HG03521 (cell line): ENCODE measurements at regions not wholly inside any gene's neighbourhood (a gene's known extent, or its start where the extent isn't known, plus 50 kb on each side); places are given as distances from the start of the nearest gene placed in this dataset.
"Not testable (repeated sequence)": the region's sequence is repeated elsewhere in the genome, so short reads cannot be mapped to it uniquely, and the experiment has no call there.

Experiments used
- ATAC-seq: cut with Tn5 transposase; IDR thresholded peaks from one replicate; pipeline ENCODE4 v1.9.1; 2021; ENCODE audit warnings: mild to moderate bottlenecking, moderate library complexity; ENCODE audit not compliant: unreplicated experiment

DNA sequence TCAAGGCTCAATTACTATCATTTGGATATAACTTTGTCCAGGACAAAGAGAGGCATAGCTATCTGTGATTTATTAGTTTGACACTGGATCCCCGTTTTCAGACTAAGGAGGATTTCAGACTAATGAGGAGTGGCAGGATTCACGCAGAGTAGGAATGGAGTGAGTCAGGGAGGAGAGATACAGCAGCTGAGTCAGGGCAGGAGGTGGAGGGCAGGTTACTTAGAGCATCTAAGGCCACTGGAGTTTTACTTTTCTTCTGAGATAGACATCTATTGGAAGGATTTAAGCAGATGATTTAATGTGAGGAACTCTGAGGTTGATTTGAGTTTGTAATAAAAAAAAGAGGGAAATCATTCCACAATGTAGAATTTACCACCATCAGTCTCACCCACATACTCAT lies 110.6 kb downstream of the RPIA start:
- ATAC-seq, result not testable (repeated sequence)

DNA sequence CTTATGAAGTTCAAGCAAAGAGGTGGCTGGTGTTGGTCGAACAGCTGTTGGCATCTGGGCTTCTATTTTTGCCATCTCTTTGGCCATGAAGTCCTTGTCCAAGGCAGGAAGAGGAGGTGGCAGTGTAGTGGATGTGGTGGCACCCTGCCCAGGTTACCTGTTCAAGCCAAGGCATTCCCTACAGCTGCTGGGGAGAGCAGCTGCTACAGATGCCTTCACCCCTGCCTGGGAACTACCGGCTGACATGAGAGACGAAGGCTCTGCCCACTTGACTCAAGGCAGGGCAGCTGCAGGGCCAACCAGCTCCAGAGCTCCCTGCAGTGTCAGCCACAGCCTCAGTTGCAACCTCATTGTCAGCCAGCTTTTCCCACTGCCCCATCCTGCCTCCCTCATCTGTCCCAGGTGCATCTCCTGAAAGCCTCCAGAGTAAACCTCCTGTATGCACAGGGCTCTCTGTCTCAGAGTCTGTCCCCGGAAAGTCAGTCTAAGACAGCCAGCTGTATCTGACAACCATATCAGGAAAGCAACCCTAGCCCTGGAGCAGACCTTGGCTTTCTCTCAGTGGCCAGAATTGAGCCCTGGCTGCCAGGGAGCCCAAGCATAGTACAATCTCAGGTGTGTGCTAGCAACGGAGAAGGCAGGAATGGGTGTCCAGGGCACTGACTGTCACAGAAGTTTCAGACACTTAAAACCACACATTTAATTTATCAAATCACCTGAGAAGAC lies 115.9 kb downstream of the RPIA start:
- no peak for ATAC-seq

DNA sequence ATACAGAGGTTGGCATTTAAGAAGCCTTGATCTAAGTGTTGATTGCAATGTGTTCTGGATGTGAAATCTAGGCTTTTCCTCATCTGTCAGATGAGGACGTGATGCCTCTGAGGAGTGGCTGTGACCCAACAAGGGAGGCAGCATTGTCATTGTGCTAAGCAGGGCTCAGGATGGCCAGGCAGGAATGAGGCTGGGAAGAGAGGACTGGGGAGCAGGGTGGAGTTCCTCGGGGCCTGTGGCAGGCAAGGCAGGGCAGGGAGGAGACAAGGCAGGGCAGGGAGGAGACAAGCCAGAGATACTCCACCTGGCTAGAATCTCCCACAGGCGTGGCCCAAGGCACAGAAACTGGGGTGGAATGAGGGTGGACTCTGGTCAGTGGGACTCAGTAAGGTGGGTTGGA lies 116.6 kb downstream of the RPIA start:
- no peak for ATAC-seq

DNA sequence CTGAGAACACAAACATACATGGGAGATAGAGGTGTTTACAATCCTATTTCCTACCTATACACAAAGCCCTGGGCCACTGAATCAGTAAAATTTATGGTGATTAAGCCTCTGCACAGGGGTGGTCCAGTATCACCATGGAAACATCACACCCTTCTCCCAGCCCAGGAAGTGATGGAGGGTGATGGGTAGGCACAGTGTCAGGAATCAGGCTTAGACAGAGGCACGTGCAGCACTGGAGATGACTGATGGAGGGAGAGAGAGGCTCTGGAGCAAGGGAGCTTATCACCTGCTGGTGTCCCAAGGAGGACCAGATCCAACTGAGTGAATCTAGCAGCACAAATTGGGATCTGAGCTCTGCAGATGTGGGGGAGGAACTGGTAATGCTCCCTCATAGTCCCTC lies 117.2 kb downstream of the RPIA start:
- no peak for ATAC-seq

DNA sequence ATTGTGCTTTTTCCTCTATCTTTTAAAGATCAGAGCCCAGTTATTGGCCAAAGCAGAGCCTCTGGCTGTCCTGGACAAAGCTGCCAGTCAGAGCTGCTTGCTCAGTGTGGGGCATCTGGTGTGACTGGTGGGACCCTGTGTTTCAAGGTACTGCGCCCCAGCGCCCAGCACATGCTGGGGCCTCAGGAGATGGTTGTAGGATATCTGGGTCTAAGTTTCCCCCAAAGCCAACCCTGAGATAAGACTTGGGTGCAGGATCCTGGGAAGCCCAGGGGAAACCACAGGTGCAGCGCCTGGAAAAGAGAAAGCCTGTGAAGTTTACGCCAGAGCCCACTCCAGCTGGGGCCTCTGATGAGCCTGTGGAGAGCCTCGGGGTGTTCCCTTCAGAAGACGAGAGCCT lies 117.7 kb downstream of the RPIA start:
- ATAC-seq, result no peak

DNA sequence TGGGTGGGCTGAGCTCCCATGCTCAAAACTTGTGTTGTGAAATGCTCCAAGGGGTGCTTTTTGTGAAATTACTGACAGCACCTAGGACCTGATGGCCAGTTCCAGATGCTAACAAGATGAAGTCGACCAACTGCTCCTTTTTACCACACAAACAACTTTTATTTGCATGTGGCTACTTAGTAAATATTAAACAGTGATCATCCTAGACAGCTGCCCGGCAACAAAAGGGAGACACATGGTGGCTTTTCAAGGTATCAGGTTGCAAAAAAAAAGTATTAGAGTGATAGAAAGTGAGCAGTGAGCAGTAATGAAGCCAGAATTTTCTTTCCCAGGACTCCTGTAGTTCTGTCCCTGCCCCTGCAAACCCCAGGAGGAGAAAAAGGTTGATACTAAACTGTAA lies 118.5 kb downstream of the RPIA start:
- peak; percentile 66 for ATAC-seq

DNA sequence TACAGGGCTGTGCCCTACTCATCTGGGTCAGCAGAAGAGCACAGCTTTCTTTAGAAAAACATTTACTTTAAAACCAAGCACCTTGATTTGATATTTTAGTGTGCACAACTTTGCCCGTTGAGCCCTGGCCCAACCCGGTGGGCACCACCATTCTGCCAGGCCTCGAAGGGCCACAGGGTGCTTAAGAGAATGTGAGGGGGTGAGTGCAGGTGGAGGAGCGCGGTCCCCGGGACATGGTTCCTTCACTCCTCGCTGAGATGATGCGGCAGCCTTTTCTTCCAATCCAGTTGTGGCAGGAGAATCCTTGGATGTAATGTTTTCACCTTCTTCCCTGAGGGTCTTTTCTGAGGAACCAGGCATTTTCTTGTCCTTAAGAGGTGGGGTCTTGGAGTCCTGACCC lies 119.0 kb downstream of the RPIA start:
- ATAC-seq, result no peak

DNA sequence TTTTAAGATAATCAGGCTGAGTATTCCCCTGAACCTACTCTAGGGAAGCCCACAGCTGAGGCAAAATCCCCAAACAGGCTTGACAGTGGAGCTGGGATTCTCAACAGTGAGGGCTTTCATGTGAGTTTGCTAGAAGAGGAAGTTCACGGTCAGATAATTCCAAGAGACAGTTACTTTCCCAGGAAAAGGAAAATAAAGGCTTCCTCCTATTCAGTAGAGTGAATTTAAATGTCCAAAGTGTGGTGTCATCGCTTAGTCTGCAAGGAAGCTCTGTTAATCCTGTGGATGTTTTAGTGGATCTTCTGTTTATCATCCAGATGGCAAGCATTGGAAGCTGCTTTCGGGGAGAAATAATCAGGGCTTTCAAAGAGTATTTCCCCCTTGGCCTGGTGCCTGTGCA lies 119.8 kb downstream of the RPIA start:
- no peak for ATAC-seq

DNA sequence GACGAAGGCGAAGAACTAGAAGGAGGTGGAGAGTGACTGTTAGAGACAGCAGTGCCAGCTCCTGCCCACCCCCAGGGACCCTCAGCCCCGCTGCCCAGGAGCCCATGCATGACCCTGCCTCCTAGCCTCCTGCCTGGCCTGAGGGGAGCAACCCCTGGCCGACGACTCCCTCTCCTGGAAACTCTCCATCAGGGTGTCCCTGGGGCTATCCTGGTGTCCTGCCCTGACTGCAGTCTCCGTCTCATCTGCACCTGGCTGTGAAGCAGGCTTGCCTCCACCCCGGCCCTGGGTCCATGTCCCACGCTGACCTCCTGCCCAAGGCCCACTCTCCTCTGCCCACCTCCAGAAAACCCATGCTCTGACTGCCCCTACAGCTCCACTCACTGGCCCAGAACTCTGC lies 120.2 kb downstream of the RPIA start:
- ATAC-seq, result no peak

DNA sequence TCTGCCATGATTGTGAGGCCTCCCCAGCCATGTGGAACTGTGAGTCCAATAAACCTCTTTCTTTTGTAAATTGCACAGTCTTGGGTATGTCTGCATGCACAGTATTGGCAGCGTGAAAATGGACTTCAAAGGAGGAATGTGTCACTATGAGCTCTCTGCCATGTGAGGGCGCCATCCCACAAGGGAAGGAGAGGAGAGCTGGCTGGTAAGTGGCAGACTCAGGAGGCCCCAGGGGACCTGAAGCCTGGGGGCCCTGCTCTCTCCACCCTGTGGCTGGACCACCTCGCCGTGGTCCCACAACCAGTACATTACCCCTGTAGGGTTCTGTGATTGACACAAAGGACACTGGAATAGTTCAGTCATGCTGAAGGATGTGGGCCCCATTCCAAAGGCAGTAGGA lies 122.1 kb downstream of the RPIA start:
- no peak for ATAC-seq

DNA sequence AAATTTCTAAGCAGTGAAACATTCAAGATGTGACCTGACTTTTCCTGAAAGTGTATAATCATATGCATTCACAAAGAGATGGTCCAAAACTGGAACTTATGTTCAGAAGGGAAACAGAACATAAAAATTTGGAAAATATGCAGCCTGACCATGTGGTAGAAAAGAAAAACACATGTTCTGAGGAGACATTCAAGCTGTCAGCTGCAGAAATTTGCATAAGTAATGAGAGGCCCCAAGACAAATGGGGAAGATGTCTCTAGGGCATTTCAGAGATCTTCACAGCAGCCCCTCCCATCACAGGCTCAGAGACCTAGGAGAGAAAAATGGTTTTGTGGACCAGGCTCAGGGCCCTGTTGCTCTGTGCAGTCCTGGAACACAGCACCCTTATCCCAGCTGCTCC lies 123.8 kb downstream of the RPIA start:
- no peak for ATAC-seq

DNA sequence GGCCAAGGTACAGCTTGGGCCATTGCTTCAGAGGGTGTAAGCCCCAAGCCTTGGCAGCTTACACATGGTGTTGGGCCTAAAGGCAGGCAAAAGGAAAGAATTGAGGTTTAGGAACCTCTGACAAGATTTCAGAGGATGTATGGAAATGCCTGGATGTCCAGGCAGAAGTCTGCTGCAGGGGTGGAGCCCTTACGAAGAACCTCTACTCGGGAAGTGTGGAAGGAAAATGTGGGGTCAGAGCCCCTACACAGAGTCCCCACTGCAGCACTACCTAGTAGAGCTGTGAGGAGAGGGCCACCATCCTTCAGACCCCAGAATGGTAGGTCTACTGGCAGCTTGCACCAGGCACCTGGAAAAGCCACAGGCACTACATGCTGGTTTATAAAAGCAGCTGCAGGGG lies 124.2 kb downstream of the RPIA start:
- ATAC-seq, result no peak

DNA sequence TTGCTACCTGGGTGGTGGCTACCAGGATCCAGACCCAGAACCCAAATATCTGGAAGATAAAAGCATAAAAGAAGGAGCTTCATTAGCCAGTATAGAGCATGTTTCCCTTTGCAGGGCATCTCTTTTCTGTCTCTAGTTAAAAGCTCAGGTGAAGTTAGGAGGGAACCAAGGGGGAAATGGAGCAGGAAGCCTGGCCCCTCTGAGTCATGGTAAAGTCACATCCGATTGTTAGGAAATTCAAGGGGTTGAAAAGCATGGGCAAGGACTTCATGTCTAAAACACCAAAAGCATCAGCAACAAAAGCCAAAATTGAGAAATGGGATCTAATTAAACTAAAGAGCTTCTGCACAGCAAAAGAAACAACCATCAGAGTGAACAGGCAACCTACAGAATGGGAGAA lies 126.9 kb downstream of the RPIA start:
- ATAC-seq, result no peak

DNA sequence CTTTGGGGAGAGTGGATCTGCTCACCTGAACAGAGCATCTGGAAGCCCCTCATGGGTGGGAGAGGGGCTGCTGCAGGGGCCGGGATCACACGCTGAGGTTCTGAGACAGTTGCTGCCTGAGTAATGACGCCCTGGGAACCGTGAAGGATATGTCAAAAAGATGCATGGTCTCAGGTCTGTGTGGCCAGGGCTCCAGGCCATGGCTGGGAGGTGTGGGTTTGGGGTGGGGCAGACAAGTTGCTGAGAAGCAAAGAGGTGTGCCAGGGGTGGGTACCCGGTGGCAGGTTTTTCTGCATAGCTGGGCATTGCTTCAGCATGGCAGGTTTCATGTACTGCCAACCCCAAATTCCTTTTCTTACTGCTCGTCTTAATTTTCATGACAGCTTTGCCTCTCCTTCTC lies 133.5 kb downstream of the RPIA start:
- no peak for ATAC-seq

DNA sequence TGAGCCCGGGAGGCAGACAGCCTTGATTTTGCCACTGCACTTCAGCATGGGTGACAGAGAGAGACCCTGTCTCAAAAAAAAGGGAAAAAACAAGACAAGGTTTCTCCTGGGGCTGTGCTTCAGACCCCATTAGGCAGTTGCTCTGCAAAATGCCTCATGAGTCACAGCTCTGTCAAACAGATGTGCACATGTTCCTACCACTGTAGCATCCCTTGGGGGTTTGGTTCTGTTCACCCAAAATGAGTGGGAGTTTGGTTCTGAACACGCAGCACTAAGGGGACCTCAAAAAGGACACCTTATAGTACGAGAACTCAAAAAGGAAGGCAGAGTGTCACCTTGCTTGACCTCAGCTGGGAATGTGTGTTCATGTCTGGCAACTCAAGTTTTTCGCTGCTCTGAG lies 134.9 kb downstream of the RPIA start:
- no peak for ATAC-seq

DNA sequence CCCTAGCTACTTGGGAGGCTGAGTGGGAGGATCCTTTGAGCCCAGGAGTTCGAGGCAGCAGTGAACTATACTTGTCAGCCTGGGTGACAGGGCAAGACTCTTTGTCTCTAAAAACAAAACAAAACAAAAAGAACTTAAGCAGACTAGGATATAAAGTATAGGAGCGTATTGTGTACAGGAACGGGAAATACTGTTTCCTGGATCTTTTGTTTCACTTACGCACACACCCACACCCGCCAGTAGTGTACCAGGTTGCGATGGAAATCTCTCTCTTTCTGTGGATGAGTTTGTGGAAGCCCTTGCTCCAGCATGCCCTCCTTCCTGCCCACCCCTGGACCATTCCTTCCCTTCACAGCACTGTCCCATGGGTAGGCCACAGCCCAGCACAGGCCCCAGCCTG lies 136.3 kb downstream of the RPIA start:
- no peak for ATAC-seq

DNA sequence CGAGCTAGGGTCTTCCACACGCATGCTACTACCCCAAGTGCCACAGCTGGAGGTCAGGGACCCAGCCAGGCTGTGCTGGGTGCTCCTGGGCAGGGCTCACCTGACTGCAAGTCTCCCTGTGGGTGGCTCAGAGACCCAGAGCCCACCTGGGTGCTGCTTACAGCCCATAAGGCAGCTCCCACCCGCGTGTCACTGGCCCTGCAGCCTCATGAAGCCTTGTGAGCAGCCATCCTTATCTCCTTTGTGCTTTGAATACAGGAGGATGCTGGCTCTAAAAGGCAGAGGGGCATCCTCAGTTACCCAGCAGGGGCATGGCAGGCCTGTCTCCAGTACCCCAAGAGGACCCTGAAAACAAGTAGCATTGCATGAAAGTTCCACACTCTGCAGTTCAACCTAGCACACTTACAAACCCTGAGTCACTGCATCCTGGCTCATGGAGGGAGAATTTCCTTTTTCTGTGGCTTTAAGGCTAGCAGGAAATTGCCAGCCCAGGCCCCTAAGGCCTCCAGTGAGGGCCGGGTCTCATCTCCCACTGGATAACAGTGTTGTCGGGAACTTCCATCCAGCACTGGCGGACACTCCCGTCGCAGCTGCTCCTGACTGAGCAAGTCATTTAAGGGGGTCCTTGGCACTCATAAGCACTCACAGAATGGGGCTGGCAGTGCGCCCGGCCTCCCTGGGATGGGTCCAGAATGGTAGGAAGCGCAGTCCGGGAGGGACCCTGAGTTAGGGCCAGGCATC lies 137.1 kb downstream of the RPIA start:
- ATAC-seq, result no peak

DNA sequence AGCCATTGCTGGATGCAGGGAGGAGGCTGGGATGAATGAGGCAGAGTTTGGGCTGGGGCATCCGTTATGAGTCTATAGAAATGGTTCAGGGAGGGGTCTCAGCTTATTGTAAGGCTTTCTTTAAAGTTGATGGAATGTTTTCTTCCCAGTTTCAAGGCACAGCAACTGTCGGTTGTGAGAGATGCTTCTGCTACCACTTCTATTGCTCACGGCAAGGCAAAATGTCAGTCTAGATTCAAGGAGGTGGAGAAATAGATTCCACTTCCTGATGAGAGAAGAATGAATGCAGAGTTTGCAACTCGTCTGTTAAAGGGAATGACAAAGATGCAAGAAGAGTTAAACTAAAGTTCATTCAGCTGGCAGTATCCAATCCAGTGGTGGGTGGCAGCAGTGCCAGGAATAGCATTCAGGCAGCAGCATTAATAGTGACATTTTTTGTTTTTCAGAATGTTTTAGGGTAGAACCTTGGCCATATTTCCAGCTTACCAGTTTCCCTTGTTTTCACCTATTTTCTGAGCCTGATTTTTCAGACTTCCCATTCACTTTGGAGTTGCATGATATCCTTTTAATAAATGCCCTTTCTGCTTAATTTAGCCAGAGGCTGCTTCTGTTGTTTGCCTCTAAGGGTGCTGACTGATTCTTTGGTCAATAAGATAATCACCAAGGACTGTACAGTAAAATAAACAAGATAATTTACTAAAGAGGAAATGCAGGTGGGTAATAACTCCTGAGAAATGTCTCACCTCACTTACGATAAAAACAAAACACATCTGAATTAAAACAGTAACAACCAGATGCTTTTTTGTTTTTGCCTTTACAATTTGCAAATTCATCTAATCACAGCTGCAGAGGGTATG lies 138.4 kb downstream of the RPIA start:
- no peak for ATAC-seq

DNA sequence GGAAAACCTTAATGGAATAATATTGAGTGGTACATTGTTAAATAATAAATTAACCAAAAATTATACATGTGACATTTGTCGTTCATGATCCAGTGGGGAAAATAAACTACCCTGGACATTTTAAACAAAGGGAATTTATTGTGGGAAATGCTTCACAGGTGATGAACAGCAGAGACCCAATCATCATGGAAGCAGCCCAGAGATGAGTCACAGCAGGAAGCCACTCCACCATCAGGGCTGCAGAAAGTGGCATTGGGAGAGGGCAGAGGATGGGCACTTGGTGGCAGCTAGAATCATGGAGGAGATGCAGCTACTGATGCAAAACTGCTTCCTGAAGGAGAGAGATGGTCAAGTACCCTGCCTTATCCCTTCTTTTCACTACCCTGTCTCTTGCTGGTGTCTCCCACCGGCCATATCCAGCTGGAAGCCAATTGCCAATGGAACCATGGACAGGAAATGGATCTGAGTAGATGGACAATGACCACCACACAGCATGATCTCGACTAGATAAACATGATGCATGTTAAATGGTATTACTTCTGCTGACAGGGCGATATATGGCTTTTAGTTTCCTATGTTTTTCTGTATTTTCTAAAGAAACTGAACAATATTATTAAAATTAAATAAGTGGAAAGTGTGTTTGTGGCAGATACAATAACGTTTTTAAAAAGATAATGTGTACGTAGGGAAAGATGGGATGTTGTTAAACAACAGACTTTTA lies 139.8 kb downstream of the RPIA start:
- no peak for ATAC-seq

DNA sequence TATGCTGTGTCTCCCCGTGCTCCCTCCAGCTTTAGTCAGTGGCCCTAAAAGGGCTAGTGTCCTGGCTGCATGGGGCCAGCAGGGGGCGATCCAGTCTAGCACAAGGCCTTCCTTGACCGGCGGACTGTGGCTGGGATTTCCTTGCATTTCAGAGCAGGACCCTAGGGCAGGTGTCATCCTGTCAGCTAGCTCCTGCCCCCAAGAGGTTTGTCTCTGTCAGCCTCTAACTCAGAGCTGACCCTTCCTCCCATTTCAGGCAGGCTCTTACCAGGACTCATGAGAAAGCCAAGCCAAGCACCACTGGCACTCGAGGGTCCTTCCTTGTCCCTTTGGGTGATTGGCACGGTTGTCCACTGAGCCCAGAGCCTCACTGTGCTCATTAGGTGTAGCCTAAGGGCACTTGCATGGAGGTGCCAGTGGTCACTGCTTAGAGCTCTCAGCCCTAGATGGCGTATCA lies 140.3 kb downstream of the RPIA start:
- ATAC-seq, result peak; percentile 65
